GM19467 (cell line): ENCODE measurements at regions not wholly inside any gene's neighbourhood (a gene's known extent, or its start where the extent isn't known, plus 50 kb on each side); places are given as distances from the start of the nearest gene placed in this dataset.

Source experiments
- ATAC-seq: cut with Tn5 transposase; IDR thresholded peaks from one replicate; pipeline ENCODE4 v1.9.1; 2021; ENCODE audit warnings: mild to moderate bottlenecking, moderate library complexity; ENCODE audit not compliant: unreplicated experiment

- no peak for ATAC-seq
These were observed 157.6 kb upstream of the TMTC2 start for GRCh38 chr12:82529101-82529500.

GRCh38 chr12:82529954-82530353, 156.8 kb upstream of the TMTC2 start:
- ATAC-seq, result no peak

GRCh38 chr12:82530394-82530793, 156.3 kb upstream of the TMTC2 start:
- no peak for ATAC-seq

- ATAC-seq, result no peak
These were observed 153.4 kb upstream of the TMTC2 start for GRCh38 chr12:82533341-82533740.

- no peak for ATAC-seq
These were observed 149.3 kb upstream of the TMTC2 start for GRCh38 chr12:82537436-82537835.

GRCh38 chr12:82554529-82554928, 132.2 kb upstream of the TMTC2 start:
- peak; percentile 68 for ATAC-seq

GRCh38 chr12:82555699-82556098, 131.0 kb upstream of the TMTC2 start:
- ATAC-seq, result no peak

- no peak for ATAC-seq
These were observed 120.7 kb upstream of the TMTC2 start for GRCh38 chr12:82565966-82566365.

- ATAC-seq, result no peak
These were observed 119.0 kb upstream of the TMTC2 start for GRCh38 chr12:82567688-82568087.

GRCh38 chr12:82574191-82574590, 112.5 kb upstream of the TMTC2 start:
- no peak for ATAC-seq

- no peak for ATAC-seq
These were observed 108.0 kb upstream of the TMTC2 start for GRCh38 chr12:82578725-82579124.

GRCh38 chr12:82583756-82584155, 103.0 kb upstream of the TMTC2 start:
- no peak for ATAC-seq

- peak; percentile 57 for ATAC-seq
These were observed 93.6 kb upstream of the TMTC2 start for GRCh38 chr12:82593143-82593542.

GRCh38 chr12:82593901-82594396, 92.8 kb upstream of the TMTC2 start:
- ATAC-seq, result peak; percentile 92

GRCh38 chr12:82595941-82596340, 90.8 kb upstream of the TMTC2 start:
- no peak for ATAC-seq

- no peak for ATAC-seq
These were observed 90.2 kb upstream of the TMTC2 start for GRCh38 chr12:82596483-82596882.

- ATAC-seq, result no peak
These were observed 86.3 kb upstream of the TMTC2 start for GRCh38 chr12:82600379-82600778.

GRCh38 chr12:82603647-82604046, 83.1 kb upstream of the TMTC2 start:
- peak; percentile 57 for ATAC-seq

- ATAC-seq, result peak; percentile 58
These were observed 81.6 kb upstream of the TMTC2 start for GRCh38 chr12:82605115-82605514.

GRCh38 chr12:82608706-82609105, 78.0 kb upstream of the TMTC2 start:
- ATAC-seq, result no peak

GRCh38 chr12:82609234-82609914, 77.3 kb upstream of the TMTC2 start:
- no peak for ATAC-seq

- no peak for ATAC-seq
These were observed 67.1 kb upstream of the TMTC2 start for GRCh38 chr12:82619644-82620043.

- no peak for ATAC-seq
These were observed 65.8 kb upstream of the TMTC2 start for GRCh38 chr12:82620917-82621316.
